Keratinocyte (primary cell): ENCODE measurements at regions not wholly inside any gene's neighbourhood (a gene's known extent, or its start where the extent isn't known, plus 50 kb on each side); places are given as distances from the start of the nearest gene placed in this dataset.

Experiments used
- DNase-seq: peaks from one replicate; pipeline ENCODE4 v3.0.0-alpha.2; 2011; ENCODE audit warnings: low read depth, missing footprints, low spot score
- FAIRE-seq: peaks from 2 replicates; lab custom pipeline; 2011; peaks lifted over from hg19 to GRCh38; lab: Jason Lieb, UNC
- H2AFZ ChIP-seq: 2 replicates; pipeline ENCODE4 v1.6.0; 2012; ENCODE audit warnings: low read length, control low read depth, inconsistent platforms; ENCODE audit not compliant: control insufficient read depth
- H3K27ac ChIP-seq: 2 replicates; pipeline ENCODE4 v1.5.1; 2011; ENCODE audit warnings: low read length; ENCODE audit not compliant: control insufficient read depth, insufficient read depth
- H3K27me3 ChIP-seq: 3 replicates; pipeline ENCODE4 v1.6.0; 2011; ENCODE audit warnings: low read length; ENCODE audit not compliant: control insufficient read depth, insufficient read depth; ENCODE audit errors: extremely low read depth
- H3K36me3 ChIP-seq, 2 experiments: 2 replicates in 1 of 2; 3 replicates in 1 of 2; pipeline ENCODE4 v1.5.1; 2011; ENCODE audit warnings: low read length in 2 of 2, mild to moderate bottlenecking in 1 of 2; ENCODE audit not compliant: control insufficient read depth in 2 of 2, insufficient read depth in 2 of 2; ENCODE audit errors: extremely low read depth in 1 of 2
- H3K4me1 ChIP-seq: 3 replicates; pipeline ENCODE4 v1.5.1; 2011; ENCODE audit warnings: low read length; ENCODE audit not compliant: control insufficient read depth, insufficient read depth; ENCODE audit errors: extremely low read depth
- H3K4me2 ChIP-seq: 3 replicates; pipeline ENCODE4 v1.6.0; 2011; ENCODE audit warnings: low read depth, low read length; ENCODE audit not compliant: control insufficient read depth, insufficient read depth; ENCODE audit errors: extremely low read depth
- H3K4me3 ChIP-seq, 3 experiments: fragments of 200-600 bp in 1 of 3; sonication (generic) in 1 of 3; 2 replicates in 2 of 3; 3 replicates in 1 of 3; pipeline ENCODE4 v1.5.1; 2011 to 2016; ENCODE audit warnings: low read length in 3 of 3, mild to moderate bottlenecking in 3 of 3, control low read depth in 2 of 3, inconsistent platforms in 1 of 3, low read depth in 1 of 3, mixed read lengths in 1 of 3, mixed run types in 1 of 3, moderate library complexity in 1 of 3; ENCODE audit not compliant: control insufficient read depth in 2 of 3, insufficient read depth in 2 of 3; ENCODE audit errors: extremely low read depth in 1 of 3
- H3K79me2 ChIP-seq: 2 replicates; pipeline ENCODE4 v1.6.0; 2012; ENCODE audit warnings: low read length; ENCODE audit not compliant: control insufficient read depth, insufficient read depth
- H3K9ac ChIP-seq: 3 replicates; pipeline ENCODE4 v1.6.0; 2011; ENCODE audit warnings: low read length; ENCODE audit not compliant: control insufficient read depth, insufficient read depth; ENCODE audit errors: extremely low read depth
- H3K9me1 ChIP-seq: 3 replicates; pipeline ENCODE4 v1.6.0; 2011; ENCODE audit warnings: low read length; ENCODE audit not compliant: control insufficient read depth, insufficient read depth; ENCODE audit errors: extremely low read depth
- H3K9me3 ChIP-seq: 2 replicates; pipeline ENCODE4 v1.5.1; 2012; ENCODE audit warnings: low read depth, low read length; ENCODE audit not compliant: control insufficient read depth
- H4K20me1 ChIP-seq: 3 replicates; pipeline ENCODE4 v1.6.0; 2011; ENCODE audit warnings: low read length; ENCODE audit not compliant: control insufficient read depth, insufficient read depth; ENCODE audit errors: extremely low read depth
- EZH2 ChIP-seq: IDR thresholded peaks from one replicate; pipeline ENCODE4 v1.6.1; 2012; ENCODE audit warnings: inconsistent platforms, mild to moderate bottlenecking, low read length, moderate library complexity
- dilution Hi-C: fragments of 300-500 bp; cut with MboI; formaldehyde crosslinking; loops from one replicate; pipeline ENCODE4 v1.7.0; 2020; ENCODE audit warnings: low sequenced_read_pairs; ENCODE audit not compliant: extremely low pct_ligation_motif_present
- TF ChIP-seq, protein P1 (sequence below), 3 experiments: IDR thresholded peaks in 1 of 3; conservative IDR thresholded peaks in 1 of 3; optimal IDR thresholded peaks in 1 of 3; 2 replicates in 2 of 3; 3 replicates in 1 of 3; pipeline versions ENCODE3 to v1.5.1; 2011; ENCODE audit warnings: low read length in 3 of 3, mild to moderate bottlenecking in 3 of 3, moderate library complexity in 2 of 3, control low read depth in 1 of 3, inconsistent platforms in 1 of 3; ENCODE audit not compliant: insufficient read depth in 2 of 3; ENCODE audit errors: extremely low read depth in 1 of 3

GRCh38 chr11:15764326-15764725, 592.0 kb downstream of the SOX6 start:
- no peak overlapping the region for H3K9ac ChIP-seq
- no peaks in the 10 kb centered on the region for H4K20me1 ChIP-seq
- no peaks in the 10 kb centered on the region for H3K79me2 ChIP-seq
- H2AFZ ChIP-seq: no peak overlapping the region
- no peak overlapping the region for H3K4me2 ChIP-seq
- H3K4me1 ChIP-seq: peaks cover 5% of the 10 kb centered on the region
- H3K27ac ChIP-seq: no peak overlapping the region
- no peaks in the 10 kb centered on the region for H3K27me3 ChIP-seq
- dilution Hi-C loops: no loop called here
- TF ChIP-seq, protein P1, sequence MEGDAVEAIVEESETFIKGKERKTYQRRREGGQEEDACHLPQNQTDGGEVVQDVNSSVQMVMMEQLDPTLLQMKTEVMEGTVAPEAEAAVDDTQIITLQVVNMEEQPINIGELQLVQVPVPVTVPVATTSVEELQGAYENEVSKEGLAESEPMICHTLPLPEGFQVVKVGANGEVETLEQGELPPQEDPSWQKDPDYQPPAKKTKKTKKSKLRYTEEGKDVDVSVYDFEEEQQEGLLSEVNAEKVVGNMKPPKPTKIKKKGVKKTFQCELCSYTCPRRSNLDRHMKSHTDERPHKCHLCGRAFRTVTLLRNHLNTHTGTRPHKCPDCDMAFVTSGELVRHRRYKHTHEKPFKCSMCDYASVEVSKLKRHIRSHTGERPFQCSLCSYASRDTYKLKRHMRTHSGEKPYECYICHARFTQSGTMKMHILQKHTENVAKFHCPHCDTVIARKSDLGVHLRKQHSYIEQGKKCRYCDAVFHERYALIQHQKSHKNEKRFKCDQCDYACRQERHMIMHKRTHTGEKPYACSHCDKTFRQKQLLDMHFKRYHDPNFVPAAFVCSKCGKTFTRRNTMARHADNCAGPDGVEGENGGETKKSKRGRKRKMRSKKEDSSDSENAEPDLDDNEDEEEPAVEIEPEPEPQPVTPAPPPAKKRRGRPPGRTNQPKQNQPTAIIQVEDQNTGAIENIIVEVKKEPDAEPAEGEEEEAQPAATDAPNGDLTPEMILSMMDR (optimal IDR thresholded peaks at IDR 0.05 in 1 of 3, IDR thresholded peaks at IDR 0.05 in 1 of 3, conservative IDR thresholded peaks at IDR 0.05 in 1 of 3; ENCODE audit: extremely low read depth in 1 of 3, insufficient read depth in 2 of 3, low read length in 3 of 3): no peak
- TF ChIP-seq EZH2: no peak
- FAIRE-seq (no peak), DNase-seq (no peak)
- H3K9me3 ChIP-seq: no peaks in the 10 kb centered on the region
- no peaks in the 10 kb centered on the region for H3K9me1 ChIP-seq
- no peaks in the 10 kb centered on the region for H3K36me3 ChIP-seq
- H3K4me3 ChIP-seq: no peak overlapping the region

GRCh38 chr11:15764948-15765347, 591.4 kb downstream of the SOX6 start:
- no peaks in the 10 kb centered on the region for H3K9me3 ChIP-seq
- H3K79me2 ChIP-seq: no peaks in the 10 kb centered on the region
- DNase-seq (no peak), FAIRE-seq (no peak)
- peaks cover 5% of the 10 kb centered on the region for H3K4me1 ChIP-seq
- no peak overlapping the region for H2AFZ ChIP-seq
- no peaks in the 10 kb centered on the region for H3K27me3 ChIP-seq
- H3K4me3 ChIP-seq: no peak overlapping the region
- no peak overlapping the region for H3K4me2 ChIP-seq
- no peaks in the 10 kb centered on the region for H4K20me1 ChIP-seq
- no peak overlapping the region for H3K27ac ChIP-seq
- no peaks in the 10 kb centered on the region for H3K36me3 ChIP-seq
- no peak overlapping the region for H3K9ac ChIP-seq
- dilution Hi-C loops: no loop called here
- TF ChIP-seq, protein P1 (optimal IDR thresholded peaks at IDR 0.05 in 1 of 3, IDR thresholded peaks at IDR 0.05 in 1 of 3, conservative IDR thresholded peaks at IDR 0.05 in 1 of 3; ENCODE audit: extremely low read depth in 1 of 3, insufficient read depth in 2 of 3, low read length in 3 of 3): no peak
- TF ChIP-seq EZH2: no peak
- no peaks in the 10 kb centered on the region for H3K9me1 ChIP-seq
